Endothelial cell of umbilical vein (primary cell): ENCODE measurements at regions not wholly inside any gene's neighbourhood (a gene's known extent, or its start where the extent isn't known, plus 50 kb on each side); places are given as distances from the start of the nearest gene placed in this dataset.

Experiments used
- BruUV-seq: library from RNA; stranded (reverse); fragments of 400-500 nt; replicated peaks from 2 replicates; lab custom pipeline; 2021; lab: Mats Ljungman, UMichigan
- CTCF ChIA-PET: fragments of 300-600, 350-600 bp; sonication (Branson Sonifier 250); formaldehyde crosslinking; loops from one replicate; lab custom pipeline; 2021; ENCODE audit warnings: antibody characterized with exemption, inconsistent platforms; lab: Charles Lee
- POLR2A ChIA-PET: fragments of 300-600, 350-600 bp; sonication (Branson Sonifier 250); formaldehyde crosslinking; loops from one replicate; lab custom pipeline; 2021; ENCODE audit warnings: antibody characterized with exemption, inconsistent platforms; lab: Charles Lee
- DNase-seq: peaks from one replicate; pipeline ENCODE4 v3.0.0-alpha.2; 2011; ENCODE audit warnings: low read depth, low spot score
- FAIRE-seq: peaks from 2 replicates; lab custom pipeline; 2011; peaks lifted over from hg19 to GRCh38; lab: Jason Lieb, UNC
- H2AFZ ChIP-seq: 2 replicates; pipeline ENCODE4 v1.6.0; 2012; ENCODE audit warnings: low read depth, low read length, control low read depth, inconsistent platforms
- H3K27ac ChIP-seq: 2 replicates; pipeline ENCODE4 v1.5.1; 2011; ENCODE audit warnings: low read depth, mild to moderate bottlenecking, control low read depth, low read length, moderate library complexity; ENCODE audit not compliant: insufficient read depth
- H3K27me3 ChIP-seq, 2 experiments: 2 replicates each; pipeline versions ENCODE4 v1.6.0 to v1.6.1; 2011; ENCODE audit warnings: low read length in 2 of 2, mixed read lengths in 1 of 2; ENCODE audit not compliant: control insufficient read depth in 2 of 2, insufficient read depth in 2 of 2
- H3K36me3 ChIP-seq, 2 experiments: 2 replicates in 1 of 2; 3 replicates in 1 of 2; pipeline ENCODE4 v1.5.1; 2011; ENCODE audit warnings: low read length in 2 of 2, mild to moderate bottlenecking in 1 of 2, moderate library complexity in 1 of 2; ENCODE audit not compliant: control insufficient read depth in 2 of 2, insufficient read depth in 2 of 2; ENCODE audit errors: extremely low read depth in 1 of 2
- H3K4me1 ChIP-seq: 3 replicates; pipeline ENCODE4 v1.5.1; 2011; ENCODE audit warnings: mild to moderate bottlenecking, low read length; ENCODE audit not compliant: control insufficient read depth, insufficient read depth; ENCODE audit errors: extremely low read depth
- H3K4me2 ChIP-seq: 2 replicates; pipeline ENCODE4 v1.6.1; 2011; ENCODE audit warnings: low read length, control low read depth, mixed read lengths; ENCODE audit not compliant: insufficient read depth
- H3K4me3 ChIP-seq, 3 experiments: fragments of 200-600 bp in 1 of 3; sonication (generic), shearing (Covaris generic) in 1 of 3; replicated peaks in 1 of 3; 2 replicates each; pipeline ENCODE4 v1.5.1; 2011 to 2016; ENCODE audit warnings: control low read depth in 3 of 3, low read length in 3 of 3, mild to moderate bottlenecking in 2 of 3, inconsistent platforms in 1 of 3, low read depth in 1 of 3, moderate library complexity in 1 of 3; ENCODE audit not compliant: insufficient read depth in 1 of 3
- H3K79me2 ChIP-seq: 2 replicates; pipeline ENCODE4 v1.6.0; 2012; ENCODE audit warnings: low read length, inconsistent platforms; ENCODE audit not compliant: control insufficient read depth, insufficient read depth
- H3K9ac ChIP-seq: replicated peaks from 2 replicates; pipeline ENCODE3; 2011; ENCODE audit warnings: low read length, control low read depth; ENCODE audit not compliant: insufficient read depth; ENCODE audit errors: extremely low read depth
- H3K9me1 ChIP-seq: replicated peaks from 3 replicates; pipeline ENCODE4 v1.6.0; 2011; ENCODE audit warnings: mild to moderate bottlenecking, low read length; ENCODE audit not compliant: control insufficient read depth, insufficient read depth; ENCODE audit errors: extremely low read depth
- H3K9me3 ChIP-seq: replicated peaks from 2 replicates; pipeline ENCODE4 v1.5.1; 2012; ENCODE audit warnings: low read length, inconsistent platforms; ENCODE audit not compliant: control insufficient read depth, insufficient read depth
- H4K20me1 ChIP-seq: replicated peaks from 2 replicates; pipeline ENCODE3; 2011; ENCODE audit warnings: mild to moderate bottlenecking, low read length; ENCODE audit not compliant: control insufficient read depth, insufficient read depth; ENCODE audit errors: extremely low read depth
- EZH2 ChIP-seq: IDR thresholded peaks from 2 replicates; pipeline ENCODE4 v1.6.1; 2012; ENCODE audit warnings: borderline replicate concordance, low read depth, mild to moderate bottlenecking, moderate library complexity, low read length, inconsistent platforms; ENCODE audit not compliant: severe bottlenecking
- FOS ChIP-seq: IDR thresholded peaks from 2 replicates; pipeline ENCODE4 v1.6.1; 2011; ENCODE audit warnings: mild to moderate bottlenecking, low read length, moderate library complexity, borderline replicate concordance; ENCODE audit not compliant: insufficient read depth
- GATA2 ChIP-seq: IDR thresholded peaks from 2 replicates; pipeline ENCODE4 v1.7.0; 2011; ENCODE audit warnings: low read depth, mild to moderate bottlenecking, moderate library complexity, mixed read lengths, low read length; ENCODE audit not compliant: insufficient read length, insufficient read depth
- JUN ChIP-seq: IDR thresholded peaks from 2 replicates; pipeline ENCODE4 v1.6.1; 2011; ENCODE audit warnings: borderline replicate concordance, low read depth; ENCODE audit not compliant: insufficient read length, insufficient read depth
- MAX ChIP-seq: IDR thresholded peaks from 2 replicates; pipeline ENCODE4 v1.6.1; 2011; ENCODE audit not compliant: insufficient read depth, insufficient read length
- MYC ChIP-seq: IDR thresholded peaks from one replicate; pipeline ENCODE4 v1.6.1; 2011; ENCODE audit warnings: mild to moderate bottlenecking, low read depth, low read length
- POLR2A ChIP-seq: IDR thresholded peaks from 2 replicates; pipeline ENCODE4 v1.6.1; 2012; ENCODE audit warnings: low read depth, mild to moderate bottlenecking, control low read depth, low read length
- POLR2AphosphoS5 ChIP-seq: IDR thresholded peaks from 2 replicates; pipeline ENCODE4 v1.6.1; 2012; ENCODE audit warnings: low read depth, mild to moderate bottlenecking, control low read depth, low read length, moderate library complexity; ENCODE audit not compliant: insufficient read depth
- dilution Hi-C: fragments of 300-500 bp; cut with MboI; formaldehyde crosslinking; loops from one replicate; pipeline ENCODE4 v1.15.0; 2019; ENCODE audit warnings: low sequenced_read_pairs; ENCODE audit not compliant: extremely low pct_ligation_motif_present
- intact Hi-C: fragments of 100-400 bp; cut with micrococcal nuclease; formaldehyde crosslinking; loops from one replicate; pipeline ENCODE4 v1.10.0; 2022
- TF ChIP-seq, protein P1 (sequence below), 2 donors: IDR thresholded peaks; 1 replicate in 1 of 2; 2 replicates in 1 of 2; pipeline ENCODE4 v1.5.1; 2011; ENCODE audit warnings: low read length in 2 of 2, mild to moderate bottlenecking in 2 of 2, moderate library complexity in 2 of 2, control low read depth in 1 of 2, inconsistent platforms in 1 of 2, low read depth in 1 of 2; ENCODE audit not compliant: insufficient read depth in 1 of 2; ENCODE audit errors: extremely low read depth in 1 of 2

GRCh38 chr2:145012214-145012670, 492.3 kb upstream of the ZEB2 start:
- H3K27ac ChIP-seq = peak overlapping the region; percentile 70
- peak overlapping the region; percentile 58 for H3K4me2 ChIP-seq
- H2AFZ ChIP-seq = peak overlapping the region; percentile 0
- H3K4me3 ChIP-seq = peak overlapping the region in 1 of 3 experiments; percentile 11
- no peaks in the 10 kb centered on the region for H4K20me1 ChIP-seq
- no peaks in the 10 kb centered on the region for H3K9me1 ChIP-seq
- no peaks in the 10 kb centered on the region for H3K36me3 ChIP-seq
- ChIA-PET CTCF (interaction anchor here (0.6 to 1.9 kb wide), 5 partner anchors 416 to 740 kb away, joined by 3 to 4 read pairs (median 3); partner anchors contain the start of gene ZEB2), POLR2A (no interaction called here)
- H3K9me3 ChIP-seq = no peaks in the 10 kb centered on the region
- H3K9ac ChIP-seq = peak overlapping the region; percentile 56
- H3K79me2 ChIP-seq = no peaks in the 10 kb centered on the region
- no peaks in the 10 kb centered on the region for H3K27me3 ChIP-seq
- H3K4me1 ChIP-seq = peaks cover 52% of the 10 kb centered on the region
- intact Hi-C loops (loop anchor here (1.0 to 5.0 kb wide), 5 partner anchors 68 to 739 kb away; a partner anchor contains a TSS), dilution Hi-C loops (no loop called here)
- FAIRE-seq (peak; percentile 85), DNase-seq (peak; percentile 91)
- no TSS peak for BruUV-seq
- TF ChIP-seq EZH2 = no peak
- TF ChIP-seq POLR2A = peak; percentile 42
- peak; percentile 81 for TF ChIP-seq GATA2
- TF ChIP-seq FOS = peak; percentile 68
- TF ChIP-seq POLR2AphosphoS5 = peak; percentile 59
- no peak for TF ChIP-seq MAX
- TF ChIP-seq, protein P1, sequence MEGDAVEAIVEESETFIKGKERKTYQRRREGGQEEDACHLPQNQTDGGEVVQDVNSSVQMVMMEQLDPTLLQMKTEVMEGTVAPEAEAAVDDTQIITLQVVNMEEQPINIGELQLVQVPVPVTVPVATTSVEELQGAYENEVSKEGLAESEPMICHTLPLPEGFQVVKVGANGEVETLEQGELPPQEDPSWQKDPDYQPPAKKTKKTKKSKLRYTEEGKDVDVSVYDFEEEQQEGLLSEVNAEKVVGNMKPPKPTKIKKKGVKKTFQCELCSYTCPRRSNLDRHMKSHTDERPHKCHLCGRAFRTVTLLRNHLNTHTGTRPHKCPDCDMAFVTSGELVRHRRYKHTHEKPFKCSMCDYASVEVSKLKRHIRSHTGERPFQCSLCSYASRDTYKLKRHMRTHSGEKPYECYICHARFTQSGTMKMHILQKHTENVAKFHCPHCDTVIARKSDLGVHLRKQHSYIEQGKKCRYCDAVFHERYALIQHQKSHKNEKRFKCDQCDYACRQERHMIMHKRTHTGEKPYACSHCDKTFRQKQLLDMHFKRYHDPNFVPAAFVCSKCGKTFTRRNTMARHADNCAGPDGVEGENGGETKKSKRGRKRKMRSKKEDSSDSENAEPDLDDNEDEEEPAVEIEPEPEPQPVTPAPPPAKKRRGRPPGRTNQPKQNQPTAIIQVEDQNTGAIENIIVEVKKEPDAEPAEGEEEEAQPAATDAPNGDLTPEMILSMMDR (IDR thresholded peaks at IDR 0.05; ENCODE audit: extremely low read depth in 1 of 2, insufficient read depth in 1 of 2, low read depth in 1 of 2, low read length in 2 of 2) = no peak
- TF ChIP-seq MYC = no peak
- peak; percentile 62 for TF ChIP-seq JUN
